ENCODE measurements at regions not wholly inside any gene's neighbourhood (a gene's known extent, or its start where the extent isn't known, plus 50 kb on each side); places are given as distances from the start of the nearest gene placed in this dataset.

DNA sequence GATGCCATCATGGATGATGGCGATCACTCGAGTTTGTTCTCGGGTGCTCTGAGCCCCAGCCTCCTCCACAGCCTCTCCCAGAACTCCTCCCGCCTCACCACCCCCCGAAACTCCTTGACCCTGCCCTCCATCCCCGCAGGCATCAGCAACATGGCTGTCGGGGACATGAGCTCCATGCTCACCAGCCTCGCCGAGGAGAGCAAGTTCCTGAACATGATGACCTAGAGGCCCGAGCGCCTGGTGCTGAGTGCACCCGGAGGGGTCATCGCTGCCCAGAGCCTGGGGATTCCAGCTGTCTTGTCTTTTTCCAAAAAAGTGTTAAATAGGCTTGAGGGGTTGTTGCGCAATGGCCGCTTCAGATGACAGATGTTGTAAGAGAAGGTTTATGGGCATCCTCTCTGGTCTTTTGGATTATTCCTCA lies 254.8 kb downstream of the GLI2 start:
- Histone ChIP-seq H3K27ac (ENCODE audit: low read depth, low read length) (no peak overlapping the region), H3K9ac (ENCODE audit: low read depth in 1 of 2, low read length in 2 of 2) (no peak overlapping the region), H3K9me3 (ENCODE audit: control insufficient read depth in 1 of 2, low read length in 2 of 2) (no peaks in the 10 kb centered on the region), H3K27me3 (ENCODE audit: control insufficient read depth in 1 of 2, insufficient read depth in 2 of 2, low read length in 2 of 2) (no peaks in the 10 kb centered on the region), H3K4me3 (ENCODE audit: low read depth in 1 of 2, low read length in 2 of 2) (no peak overlapping the region), H3K36me3 (ENCODE audit: control insufficient read depth in 1 of 2, insufficient read depth in 2 of 2, low read length in 2 of 2) (peaks cover 0 to 3% of the 10 kb centered on the region in 2 donors), H3K4me1 (ENCODE audit: control insufficient read depth in 1 of 2, insufficient read depth in 2 of 2, low read length in 2 of 2) (no peaks in the 10 kb centered on the region)

DNA sequence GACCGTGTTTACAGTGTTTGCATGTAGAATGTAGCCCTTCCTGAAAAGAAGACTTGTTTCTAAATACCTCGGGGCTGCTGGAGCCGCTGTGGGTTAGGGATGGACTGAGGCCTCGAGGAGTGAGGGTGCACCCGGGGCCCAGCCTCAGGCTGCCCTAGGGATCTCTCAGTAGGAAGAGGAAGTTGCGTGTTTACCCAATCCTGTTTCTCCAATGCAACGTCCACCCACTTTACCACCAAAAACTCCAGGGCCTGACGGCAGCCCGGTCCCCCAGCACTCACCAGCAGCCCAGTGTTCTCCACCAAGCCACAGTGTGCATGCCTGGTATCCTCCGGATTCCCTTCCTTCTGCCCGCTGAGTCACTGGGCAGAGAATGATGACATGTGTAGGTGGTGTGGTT lies 255.8 kb downstream of the GLI2 start:
- Histone ChIP-seq H3K9ac (ENCODE audit: low read depth in 1 of 2, low read length in 2 of 2) (no peak overlapping the region), H3K27ac (ENCODE audit: low read depth, low read length) (no peak overlapping the region), H3K9me3 (ENCODE audit: control insufficient read depth in 1 of 2, low read length in 2 of 2) (no peaks in the 10 kb centered on the region), H3K36me3 (ENCODE audit: control insufficient read depth in 1 of 2, insufficient read depth in 2 of 2, low read length in 2 of 2) (peaks cover 0 to 3% of the 10 kb centered on the region in 2 donors), H3K4me1 (ENCODE audit: control insufficient read depth in 1 of 2, insufficient read depth in 2 of 2, low read length in 2 of 2) (no peaks in the 10 kb centered on the region), H3K4me3 (ENCODE audit: low read depth in 1 of 2, low read length in 2 of 2) (no peak overlapping the region), H3K27me3 (ENCODE audit: control insufficient read depth in 1 of 2, insufficient read depth in 2 of 2, low read length in 2 of 2) (no peaks in the 10 kb centered on the region)

DNA sequence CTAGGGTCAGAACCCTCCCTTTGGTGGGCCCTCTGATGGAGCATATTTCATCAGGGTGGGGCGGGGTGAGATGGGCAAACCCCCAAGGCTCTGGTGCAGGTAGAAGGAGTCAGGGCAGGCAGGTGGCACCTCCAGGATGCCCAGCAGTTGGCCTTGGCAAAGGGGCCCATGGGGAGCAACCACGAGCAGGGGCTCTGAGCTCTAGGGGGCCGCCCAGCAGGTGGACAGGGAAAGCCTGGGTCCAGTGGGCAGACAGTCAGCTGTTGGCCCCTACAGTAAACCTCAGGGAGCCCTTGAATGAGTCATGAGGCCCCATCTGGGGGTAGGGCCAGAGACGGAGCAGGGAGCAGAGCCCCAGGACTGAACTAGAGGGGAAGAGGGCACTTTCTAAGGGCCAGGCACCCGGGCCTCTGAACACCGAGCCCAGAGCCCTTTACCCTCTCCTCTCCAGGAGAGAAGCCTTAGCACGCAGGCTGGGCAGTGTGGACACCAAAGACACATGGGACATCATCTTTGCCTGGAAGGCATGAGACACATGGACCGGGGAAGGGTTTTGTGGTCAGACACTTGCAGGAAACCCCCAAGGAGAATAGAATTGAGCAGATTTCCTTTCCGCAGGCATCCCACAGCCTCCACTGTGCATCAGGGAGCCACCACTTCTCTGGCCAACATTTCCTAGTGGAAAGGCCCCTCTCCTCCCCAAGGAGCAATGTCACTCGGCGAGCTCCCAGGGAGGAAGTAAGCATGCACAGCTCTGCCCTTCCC lies 257.3 kb downstream of the GLI2 start:
- no peak overlapping the region for H3K27ac ChIP-seq (ENCODE audit: low read depth, low read length)
- peaks cover 0 to 4% of the 10 kb centered on the region in 2 donors for H3K27me3 ChIP-seq (ENCODE audit: control insufficient read depth in 1 of 2, insufficient read depth in 2 of 2, low read length in 2 of 2)
- H3K4me3 ChIP-seq (ENCODE audit: low read depth in 1 of 2, low read length in 2 of 2) = no peak overlapping the region
- H3K9me3 ChIP-seq (ENCODE audit: control insufficient read depth in 1 of 2, low read length in 2 of 2) = no peaks in the 10 kb centered on the region
- H3K4me1 ChIP-seq (ENCODE audit: control insufficient read depth in 1 of 2, insufficient read depth in 2 of 2, low read length in 2 of 2) = no peaks in the 10 kb centered on the region
- H3K36me3 ChIP-seq (ENCODE audit: control insufficient read depth in 1 of 2, insufficient read depth in 2 of 2, low read length in 2 of 2) = no peaks in the 10 kb centered on the region
- H3K9ac ChIP-seq (ENCODE audit: low read depth in 1 of 2, low read length in 2 of 2) = no peak overlapping the region

GRCh38 chr2:120993661-120994060 lies 258.0 kb downstream of the GLI2 start:
- no peak overlapping the region for H3K27ac ChIP-seq (ENCODE audit: low read depth, low read length)
- no peak overlapping the region for H3K9ac ChIP-seq (ENCODE audit: low read depth in 1 of 2, low read length in 2 of 2)
- no peak overlapping the region for H3K4me3 ChIP-seq (ENCODE audit: low read depth in 1 of 2, low read length in 2 of 2)
- peaks cover 0 to 4% of the 10 kb centered on the region in 2 donors for H3K27me3 ChIP-seq (ENCODE audit: control insufficient read depth in 1 of 2, insufficient read depth in 2 of 2, low read length in 2 of 2)
- no peaks in the 10 kb centered on the region for H3K4me1 ChIP-seq (ENCODE audit: control insufficient read depth in 1 of 2, insufficient read depth in 2 of 2, low read length in 2 of 2)
- no peaks in the 10 kb centered on the region for H3K9me3 ChIP-seq (ENCODE audit: control insufficient read depth in 1 of 2, low read length in 2 of 2)
- H3K36me3 ChIP-seq (ENCODE audit: control insufficient read depth in 1 of 2, insufficient read depth in 2 of 2, low read length in 2 of 2) = no peaks in the 10 kb centered on the region

- no peaks in the 10 kb centered on the region for H3K36me3 ChIP-seq (ENCODE audit: control insufficient read depth in 1 of 2, insufficient read depth in 2 of 2, low read length in 2 of 2)
- no peak overlapping the region for H3K9ac ChIP-seq (ENCODE audit: low read depth in 1 of 2, low read length in 2 of 2)
Measured at GRCh38 chr2:120994301-120994995, 258.8 kb downstream of the GLI2 start.

DNA sequence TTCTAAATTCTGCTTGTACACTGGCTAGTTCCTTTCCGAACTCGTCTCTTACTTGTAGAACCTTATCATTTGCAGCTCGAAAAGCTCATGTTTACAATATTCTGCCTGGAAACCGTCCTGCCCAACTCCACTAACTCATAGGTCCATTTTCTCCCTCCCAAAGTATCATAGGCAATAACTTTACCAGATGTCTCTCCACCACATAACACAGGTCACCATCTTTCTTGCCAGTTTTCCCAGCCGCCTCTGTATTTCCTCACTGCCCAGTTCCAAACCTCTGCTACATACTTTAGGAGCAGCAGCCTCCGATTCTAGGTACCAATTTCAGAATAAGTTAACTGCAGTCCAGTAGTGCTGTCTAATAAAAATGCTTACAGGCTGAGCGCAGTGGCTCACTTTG lies 259.5 kb downstream of the GLI2 start:
- Histone ChIP-seq H3K4me3 (ENCODE audit: low read depth in 1 of 2, low read length in 2 of 2) (no peak overlapping the region), H3K36me3 (ENCODE audit: control insufficient read depth in 1 of 2, insufficient read depth in 2 of 2, low read length in 2 of 2) (no peaks in the 10 kb centered on the region), H3K9me3 (ENCODE audit: control insufficient read depth in 1 of 2, low read length in 2 of 2) (no peaks in the 10 kb centered on the region), H3K27ac (ENCODE audit: low read depth, low read length) (no peak overlapping the region), H3K4me1 (ENCODE audit: control insufficient read depth in 1 of 2, insufficient read depth in 2 of 2, low read length in 2 of 2) (no peaks in the 10 kb centered on the region), H3K27me3 (ENCODE audit: control insufficient read depth in 1 of 2, insufficient read depth in 2 of 2, low read length in 2 of 2) (peaks cover 0 to 4% of the 10 kb centered on the region in 2 donors), H3K9ac (ENCODE audit: low read depth in 1 of 2, low read length in 2 of 2) (no peak overlapping the region)

More at GRCh38 chr2:120994301-120994995, 258.8 kb downstream of the GLI2 start:
- no peaks in the 10 kb centered on the region for H3K9me3 ChIP-seq (ENCODE audit: control insufficient read depth in 1 of 2, low read length in 2 of 2)
- no peak overlapping the region for H3K4me3 ChIP-seq (ENCODE audit: low read depth in 1 of 2, low read length in 2 of 2)
- H3K4me1 ChIP-seq (ENCODE audit: control insufficient read depth in 1 of 2, insufficient read depth in 2 of 2, low read length in 2 of 2) = no peaks in the 10 kb centered on the region
- no peak overlapping the region for H3K27ac ChIP-seq (ENCODE audit: low read depth, low read length)
- H3K27me3 ChIP-seq (ENCODE audit: control insufficient read depth in 1 of 2, insufficient read depth in 2 of 2, low read length in 2 of 2) = peaks cover 0 to 4% of the 10 kb centered on the region in 2 donors

DNA sequence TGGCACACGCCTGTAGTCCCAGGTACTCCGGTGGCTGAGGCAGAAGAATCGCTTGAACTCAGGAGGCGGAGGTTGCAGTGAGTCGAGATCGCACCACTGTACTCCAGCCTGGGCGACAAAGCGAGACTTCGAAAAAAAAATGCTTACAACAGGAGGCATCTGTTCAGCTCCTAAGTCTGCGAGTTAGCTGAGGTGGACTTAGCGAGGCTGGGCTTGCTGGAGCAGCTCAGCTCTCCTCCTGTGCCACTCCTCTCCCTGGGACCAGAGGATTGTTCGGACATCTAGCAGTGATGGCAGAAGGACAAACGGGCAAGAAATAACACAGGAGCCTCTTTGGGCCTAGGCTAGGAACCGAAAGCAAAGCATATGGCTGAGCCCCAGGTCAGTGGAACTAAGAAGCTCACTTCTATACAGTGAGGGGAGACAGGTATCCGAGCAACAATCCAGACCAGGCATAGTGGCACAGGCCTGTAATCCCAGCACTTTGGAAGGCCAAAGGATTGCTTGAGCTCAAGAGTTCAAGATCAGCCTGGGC lies 260.1 kb downstream of the GLI2 start:
- Histone ChIP-seq H3K27ac (ENCODE audit: low read depth, low read length) (no peak overlapping the region), H3K27me3 (ENCODE audit: control insufficient read depth in 1 of 2, insufficient read depth in 2 of 2, low read length in 2 of 2) (peaks cover 0 to 4% of the 10 kb centered on the region in 2 donors), H3K36me3 (ENCODE audit: control insufficient read depth in 1 of 2, insufficient read depth in 2 of 2, low read length in 2 of 2) (no peaks in the 10 kb centered on the region), H3K4me1 (ENCODE audit: control insufficient read depth in 1 of 2, insufficient read depth in 2 of 2, low read length in 2 of 2) (no peaks in the 10 kb centered on the region), H3K4me3 (ENCODE audit: low read depth in 1 of 2, low read length in 2 of 2) (no peak overlapping the region), H3K9me3 (ENCODE audit: control insufficient read depth in 1 of 2, low read length in 2 of 2) (no peaks in the 10 kb centered on the region), H3K9ac (ENCODE audit: low read depth in 1 of 2, low read length in 2 of 2) (no peak overlapping the region)

DNA sequence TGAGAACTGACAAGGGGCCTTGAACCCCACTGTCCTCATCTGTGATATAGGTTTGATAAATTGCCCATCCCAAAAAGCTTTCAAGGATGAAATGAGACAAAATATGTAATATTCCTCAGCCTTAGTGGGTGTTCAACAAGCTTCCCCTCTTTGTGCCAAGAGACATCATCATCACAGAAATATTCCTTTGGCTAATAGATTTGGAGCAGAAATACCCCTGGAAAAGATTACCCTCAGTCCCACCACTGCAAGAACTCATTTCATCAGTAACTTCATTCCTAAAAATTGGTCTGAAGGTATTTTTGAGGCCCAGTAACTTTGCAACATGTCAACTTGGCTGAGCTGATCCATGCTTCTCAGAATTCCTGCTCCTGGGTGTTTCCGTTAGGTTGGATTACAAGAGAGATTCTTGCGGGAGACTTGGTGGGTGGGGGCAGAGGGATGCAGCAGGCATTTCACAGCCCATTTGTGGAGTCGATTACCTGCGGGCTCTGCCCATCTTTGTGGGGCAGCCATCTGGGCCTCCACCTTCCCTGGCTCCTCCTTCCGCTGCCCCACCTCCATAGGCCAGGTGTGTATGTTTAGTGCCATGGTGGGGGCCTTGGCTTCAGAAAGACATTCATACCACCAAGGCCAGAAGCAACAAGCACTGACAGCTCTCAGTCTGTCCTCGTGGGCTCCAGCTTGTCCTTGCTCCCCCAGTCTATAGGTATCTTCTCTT lies 263.9 kb downstream of the GLI2 start:
- H3K9me3 ChIP-seq (ENCODE audit: control insufficient read depth in 1 of 2, low read length in 2 of 2) = no peaks in the 10 kb centered on the region
- H3K27ac ChIP-seq (ENCODE audit: low read depth, low read length) = no peak overlapping the region
- H3K9ac ChIP-seq (ENCODE audit: low read depth in 1 of 2, low read length in 2 of 2) = no peak overlapping the region
- H3K36me3 ChIP-seq (ENCODE audit: control insufficient read depth in 1 of 2, insufficient read depth in 2 of 2, low read length in 2 of 2) = no peaks in the 10 kb centered on the region
- H3K27me3 ChIP-seq (ENCODE audit: control insufficient read depth in 1 of 2, insufficient read depth in 2 of 2, low read length in 2 of 2) = peaks cover 0 to 4% of the 10 kb centered on the region in 2 donors
- H3K4me1 ChIP-seq (ENCODE audit: control insufficient read depth in 1 of 2, insufficient read depth in 2 of 2, low read length in 2 of 2) = no peaks in the 10 kb centered on the region
- H3K4me3 ChIP-seq (ENCODE audit: low read depth in 1 of 2, low read length in 2 of 2) = no peak overlapping the region

GRCh38 chr2:121000804-121001203 lies 265.1 kb downstream of the GLI2 start:
- H3K36me3 ChIP-seq (ENCODE audit: control insufficient read depth in 1 of 2, insufficient read depth in 2 of 2, low read length in 2 of 2) = no peaks in the 10 kb centered on the region
- no peaks in the 10 kb centered on the region for H3K4me1 ChIP-seq (ENCODE audit: control insufficient read depth in 1 of 2, insufficient read depth in 2 of 2, low read length in 2 of 2)
- H3K9ac ChIP-seq (ENCODE audit: low read depth in 1 of 2, low read length in 2 of 2) = no peak overlapping the region
- H3K9me3 ChIP-seq (ENCODE audit: control insufficient read depth in 1 of 2, low read length in 2 of 2) = no peaks in the 10 kb centered on the region
- no peak overlapping the region for H3K4me3 ChIP-seq (ENCODE audit: low read depth in 1 of 2, low read length in 2 of 2)
- peaks cover 0 to 4% of the 10 kb centered on the region in 2 donors for H3K27me3 ChIP-seq (ENCODE audit: control insufficient read depth in 1 of 2, insufficient read depth in 2 of 2, low read length in 2 of 2)
- no peak overlapping the region for H3K27ac ChIP-seq (ENCODE audit: low read depth, low read length)

DNA sequence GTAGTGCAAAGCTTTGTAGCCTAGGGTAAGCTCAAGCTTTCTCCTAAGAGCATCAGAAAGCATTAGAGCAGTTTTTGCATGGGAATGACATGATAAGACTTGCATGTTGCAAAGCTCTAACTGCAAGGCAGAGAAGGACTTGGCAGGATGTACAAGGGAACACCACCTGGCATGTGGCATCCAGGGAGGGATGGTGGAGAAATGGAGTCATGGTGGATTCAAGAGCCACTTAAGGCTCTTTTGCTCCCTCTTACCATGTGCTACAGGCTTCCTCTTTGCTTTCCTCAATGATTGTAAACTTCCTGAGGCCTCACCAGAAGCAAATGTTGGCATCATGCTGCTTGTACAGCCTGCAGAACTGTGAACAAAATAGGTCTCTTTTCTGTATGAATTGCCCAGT lies 266.0 kb downstream of the GLI2 start:
- H3K9me3 ChIP-seq (ENCODE audit: control insufficient read depth in 1 of 2, low read length in 2 of 2) = no peaks in the 10 kb centered on the region
- no peak overlapping the region for H3K9ac ChIP-seq (ENCODE audit: low read depth in 1 of 2, low read length in 2 of 2)
- no peak overlapping the region for H3K27ac ChIP-seq (ENCODE audit: low read depth, low read length)
- peaks cover 0 to 4% of the 10 kb centered on the region in 2 donors for H3K27me3 ChIP-seq (ENCODE audit: control insufficient read depth in 1 of 2, insufficient read depth in 2 of 2, low read length in 2 of 2)
- H3K4me1 ChIP-seq (ENCODE audit: control insufficient read depth in 1 of 2, insufficient read depth in 2 of 2, low read length in 2 of 2) = no peaks in the 10 kb centered on the region
- no peaks in the 10 kb centered on the region for H3K36me3 ChIP-seq (ENCODE audit: control insufficient read depth in 1 of 2, insufficient read depth in 2 of 2, low read length in 2 of 2)
- H3K4me3 ChIP-seq (ENCODE audit: low read depth in 1 of 2, low read length in 2 of 2) = no peak overlapping the region
